Gastroesophageal sphincter (tissue), 3 donors: ENCODE measurements at regions not wholly inside any gene's neighbourhood (a gene's known extent, or its start where the extent isn't known, plus 50 kb on each side); places are given as distances from the start of the nearest gene placed in this dataset.

ENCODE experiments used
- CTCF ChIP-seq, 4 experiments: fragments of 200-600 bp in 2 of 4; fragments of 450-650 bp in 2 of 4; sonication (generic) in 1 of 4; IDR thresholded peaks; one replicate each; pipeline ENCODE4 v1.5.1; 2017 to 2019; ENCODE audit warnings: antibody characterized with exemption in 4 of 4, mild to moderate bottlenecking in 2 of 4, moderate library complexity in 2 of 4
- EP300 ChIP-seq: sonication (generic); formaldehyde crosslinking; IDR thresholded peaks from one replicate; pipeline ENCODE4 v1.6.1; 2017; ENCODE audit warnings: antibody characterized with exemption, mild to moderate bottlenecking
- POLR2A ChIP-seq, 2 donors: fragments of 450-650 bp; IDR thresholded peaks; one replicate each; pipeline ENCODE4 v1.6.1; 2017; ENCODE audit warnings: antibody characterized with exemption in 2 of 2, mild to moderate bottlenecking in 2 of 2, moderate library complexity in 1 of 2
- POLR2AphosphoS5 ChIP-seq: sonication (generic); formaldehyde crosslinking; IDR thresholded peaks from one replicate; pipeline ENCODE4 v1.6.1; 2017; ENCODE audit warnings: antibody characterized with exemption

- no peak for TF ChIP-seq POLR2A (IDR thresholded peaks at IDR 0.05)
- TF ChIP-seq CTCF (IDR thresholded peaks at IDR 0.05), result no peak
- no peak for TF ChIP-seq POLR2AphosphoS5
- TF ChIP-seq EP300, result no peak
Measured at GRCh38 chr3:177402533-177402932, 205.3 kb upstream of the TBL1XR1 start.
